Mammary epithelial cell (primary cell): ENCODE measurements at regions not wholly inside any gene's neighbourhood (a gene's known extent, or its start where the extent isn't known, plus 50 kb on each side); places are given as distances from the start of the nearest gene placed in this dataset.

Source experiments
- CTCF ChIP-seq, 2 donors: IDR thresholded peaks in 1 of 2; conservative IDR thresholded peaks in 1 of 2; 2 replicates each; pipeline ENCODE4 v1.5.1; 2011 to 2012; ENCODE audit warnings: inconsistent platforms in 2 of 2, low read length in 2 of 2, mild to moderate bottlenecking in 2 of 2, control low read depth in 1 of 2, low read depth in 1 of 2; ENCODE audit not compliant: insufficient read depth in 1 of 2; ENCODE audit errors: extremely low read depth in 1 of 2
- EZH2 ChIP-seq: IDR thresholded peaks from 2 replicates; pipeline ENCODE4 v1.6.1; 2012; ENCODE audit warnings: low read length, inconsistent platforms, borderline replicate concordance

DNA sequence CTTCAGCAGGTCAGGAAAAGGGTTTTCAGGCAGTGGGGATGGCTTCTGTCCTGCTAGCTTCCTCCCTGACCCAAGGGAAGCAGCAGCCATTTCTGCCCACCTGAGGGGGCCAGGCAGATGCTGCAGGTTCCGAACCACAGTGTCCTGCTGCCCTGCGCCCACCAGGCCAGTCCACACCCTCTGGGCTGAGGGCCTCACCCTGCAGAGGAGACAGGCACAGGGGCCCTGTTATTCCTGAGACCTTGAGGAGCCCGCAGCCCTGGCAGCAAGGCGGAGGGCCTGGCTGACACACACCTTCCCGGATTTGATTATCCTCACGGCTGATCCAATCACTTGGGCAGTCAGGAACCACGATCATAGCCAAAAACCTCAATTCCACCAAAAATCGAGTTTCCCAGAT lies 725.8 kb downstream of the BRD1 start:
- TF ChIP-seq CTCF (conservative IDR thresholded peaks at IDR 0.05 in 1 of 2, IDR thresholded peaks at IDR 0.05 in 1 of 2; ENCODE audit: extremely low read depth in 1 of 2, insufficient read depth in 1 of 2, low read depth in 1 of 2, low read length in 2 of 2): no peak
- TF ChIP-seq EZH2: no peak
